Stomach (tissue), 4 donors: ENCODE measurements at regions not wholly inside any gene's neighbourhood (a gene's known extent, or its start where the extent isn't known, plus 50 kb on each side); places are given as distances from the start of the nearest gene placed in this dataset.

Experiments
- POLR2A ChIP-seq, 4 donors: fragments of 450-650 bp; IDR thresholded peaks; one replicate each; pipeline ENCODE4 v1.6.1; 2016; ENCODE audit warnings: antibody characterized with exemption in 4 of 4, control low read depth in 2 of 4, mild to moderate bottlenecking in 1 of 4, moderate library complexity in 1 of 4
- TF ChIP-seq, protein P1 (sequence below), 7 experiments: fragments of 450-650 bp in 4 of 7; fragments of 200-600 bp in 3 of 7; sonication (generic) in 3 of 7; IDR thresholded peaks; one replicate each; pipeline ENCODE4 v1.5.1; 2016 to 2019; ENCODE audit warnings: antibody characterized with exemption in 7 of 7, control low read depth in 2 of 7, mild to moderate bottlenecking in 1 of 7

DNA sequence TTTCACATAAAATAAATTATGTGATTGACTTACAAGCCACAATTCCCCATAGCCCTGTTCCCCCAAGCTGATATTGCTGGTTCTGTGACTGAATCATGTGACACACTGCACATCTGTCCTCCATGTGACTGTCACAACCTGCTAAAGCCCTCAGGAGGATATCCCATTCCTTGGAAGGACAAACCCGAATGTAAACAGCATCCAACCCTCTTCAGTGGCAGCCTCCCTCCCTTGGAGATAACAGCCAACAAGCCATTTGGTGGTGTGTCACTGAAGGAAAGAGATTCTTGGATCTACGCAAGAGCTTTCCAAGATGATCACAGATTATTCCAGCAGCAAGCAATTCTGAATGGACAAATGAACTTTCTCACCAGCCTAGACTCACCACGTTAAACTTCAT is 153.9 kb upstream of the TIAM1 start:
- TF ChIP-seq, protein P1, sequence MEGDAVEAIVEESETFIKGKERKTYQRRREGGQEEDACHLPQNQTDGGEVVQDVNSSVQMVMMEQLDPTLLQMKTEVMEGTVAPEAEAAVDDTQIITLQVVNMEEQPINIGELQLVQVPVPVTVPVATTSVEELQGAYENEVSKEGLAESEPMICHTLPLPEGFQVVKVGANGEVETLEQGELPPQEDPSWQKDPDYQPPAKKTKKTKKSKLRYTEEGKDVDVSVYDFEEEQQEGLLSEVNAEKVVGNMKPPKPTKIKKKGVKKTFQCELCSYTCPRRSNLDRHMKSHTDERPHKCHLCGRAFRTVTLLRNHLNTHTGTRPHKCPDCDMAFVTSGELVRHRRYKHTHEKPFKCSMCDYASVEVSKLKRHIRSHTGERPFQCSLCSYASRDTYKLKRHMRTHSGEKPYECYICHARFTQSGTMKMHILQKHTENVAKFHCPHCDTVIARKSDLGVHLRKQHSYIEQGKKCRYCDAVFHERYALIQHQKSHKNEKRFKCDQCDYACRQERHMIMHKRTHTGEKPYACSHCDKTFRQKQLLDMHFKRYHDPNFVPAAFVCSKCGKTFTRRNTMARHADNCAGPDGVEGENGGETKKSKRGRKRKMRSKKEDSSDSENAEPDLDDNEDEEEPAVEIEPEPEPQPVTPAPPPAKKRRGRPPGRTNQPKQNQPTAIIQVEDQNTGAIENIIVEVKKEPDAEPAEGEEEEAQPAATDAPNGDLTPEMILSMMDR (IDR thresholded peaks at IDR 0.05), result no peak
- TF ChIP-seq POLR2A (IDR thresholded peaks at IDR 0.05), result no peak
